ENCODE measurements at regions not wholly inside any gene's neighbourhood (a gene's known extent, or its start where the extent isn't known, plus 50 kb on each side); places are given as distances from the start of the nearest gene placed in this dataset.

GRCh38 chr20:48115502-48115901, 330.2 kb upstream of the SULF2 start:
- in situ Hi-C loops (cut with HindIII; ENCODE audit: low sequenced_read_pairs): no loop called here

GRCh38 chr20:48107560-48107959, 322.3 kb upstream of the SULF2 start:
- in situ Hi-C loops (cut with HindIII; ENCODE audit: low sequenced_read_pairs): no loop called here

- in situ Hi-C loops (cut with HindIII; ENCODE audit: low sequenced_read_pairs): no loop called here
Observed at GRCh38 chr20:48106428-48106827, 321.1 kb upstream of the SULF2 start.

GRCh38 chr20:48105526-48105925, 320.2 kb upstream of the SULF2 start:
- in situ Hi-C loops (cut with HindIII; ENCODE audit: low sequenced_read_pairs): no loop called here

- in situ Hi-C loops (cut with HindIII; ENCODE audit: low sequenced_read_pairs): loop anchor here (5.0 kb wide), 1 partner anchor 94 kb away; no protein-coding TSS in a partner anchor
Observed at GRCh38 chr20:48102931-48103660, 317.8 kb upstream of the SULF2 start.

- in situ Hi-C loops (cut with HindIII; ENCODE audit: low sequenced_read_pairs): loop anchor here (5.0 kb wide), 1 partner anchor 95 kb away; no protein-coding TSS in a partner anchor
Observed at GRCh38 chr20:48102076-48102787, 317.0 kb upstream of the SULF2 start.

GRCh38 chr20:48100483-48100882, 315.2 kb upstream of the SULF2 start:
- in situ Hi-C loops (cut with HindIII; ENCODE audit: low sequenced_read_pairs): loop anchor here (5.0 kb wide), 1 partner anchor 97 kb away; no protein-coding TSS in a partner anchor

- in situ Hi-C loops (cut with HindIII; ENCODE audit: low sequenced_read_pairs): no loop called here
Observed at GRCh38 chr20:48098866-48099265, 313.6 kb upstream of the SULF2 start.

GRCh38 chr20:48098099-48098498, 312.8 kb upstream of the SULF2 start:
- in situ Hi-C loops (cut with HindIII; ENCODE audit: low sequenced_read_pairs): no loop called here

GRCh38 chr20:48096957-48097890, 311.9 kb upstream of the SULF2 start:
- in situ Hi-C loops (cut with HindIII; ENCODE audit: low sequenced_read_pairs): no loop called here

GRCh38 chr20:48096212-48096875, 311.1 kb upstream of the SULF2 start:
- in situ Hi-C loops (cut with HindIII; ENCODE audit: low sequenced_read_pairs): no loop called here

- in situ Hi-C loops (cut with HindIII; ENCODE audit: low sequenced_read_pairs): no loop called here
Observed at GRCh38 chr20:48094944-48095343, 309.7 kb upstream of the SULF2 start.

- in situ Hi-C loops (cut with HindIII; ENCODE audit: low sequenced_read_pairs): no loop called here
Observed at GRCh38 chr20:48094196-48094749, 309.0 kb upstream of the SULF2 start.

- in situ Hi-C loops (cut with HindIII; ENCODE audit: low sequenced_read_pairs): no loop called here
Observed at GRCh38 chr20:48092596-48093280, 307.5 kb upstream of the SULF2 start.

- in situ Hi-C loops (cut with HindIII; ENCODE audit: low sequenced_read_pairs): no loop called here
Observed at GRCh38 chr20:48090784-48091183, 305.5 kb upstream of the SULF2 start.

- in situ Hi-C loops (cut with HindIII; ENCODE audit: low sequenced_read_pairs): no loop called here
Observed at GRCh38 chr20:48090314-48090713, 305.0 kb upstream of the SULF2 start.

- in situ Hi-C loops (cut with HindIII; ENCODE audit: low sequenced_read_pairs): no loop called here
Observed at GRCh38 chr20:48080583-48080982, 295.3 kb upstream of the SULF2 start.

GRCh38 chr20:48079028-48079427, 293.7 kb upstream of the SULF2 start:
- in situ Hi-C loops (cut with HindIII; ENCODE audit: low sequenced_read_pairs): no loop called here

- in situ Hi-C loops (cut with HindIII; ENCODE audit: low sequenced_read_pairs): no loop called here
Observed at GRCh38 chr20:48076747-48077146, 291.5 kb upstream of the SULF2 start.

GRCh38 chr20:48076247-48076646, 291.0 kb upstream of the SULF2 start:
- in situ Hi-C loops (cut with HindIII; ENCODE audit: low sequenced_read_pairs): no loop called here
